CD8-positive, alpha-beta memory T cell (primary cell): ENCODE measurements at regions not wholly inside any gene's neighbourhood (a gene's known extent, or its start where the extent isn't known, plus 50 kb on each side); places are given as distances from the start of the nearest gene placed in this dataset.

Experiments
- CTCF ChIA-PET: fragments of 350-600 bp; sonication (Branson Sonifier 250); formaldehyde crosslinking; loops from one replicate; lab custom pipeline; 2021; ENCODE audit warnings: antibody characterized with exemption; lab: Charles Lee
- POLR2A ChIA-PET: fragments of 350-600 bp; sonication (Branson Sonifier 250); formaldehyde crosslinking; loops from one replicate; lab custom pipeline; 2021; ENCODE audit warnings: antibody characterized with exemption; lab: Charles Lee
- DNase-seq, 5 donors: peaks; one replicate each; pipeline versions ENCODE4 v3.0.0 to v3.0.0-alpha.2; 2020 to 2022; ENCODE audit warnings: mixed read lengths in 1 of 5
- H3K27ac ChIP-seq: one replicate; pipeline ENCODE4 v1.7.0; 2013; ENCODE audit warnings: low read depth, mild to moderate bottlenecking, low read length, moderate library complexity
- H3K27me3 ChIP-seq: 2 replicates; pipeline ENCODE4 v1.7.0; 2013; ENCODE audit warnings: low read length, mild to moderate bottlenecking; ENCODE audit not compliant: insufficient read depth, poor library complexity, severe bottlenecking
- H3K36me3 ChIP-seq: 2 replicates; pipeline ENCODE4 v1.7.0; 2013; ENCODE audit warnings: mild to moderate bottlenecking, low read length, moderate library complexity; ENCODE audit not compliant: insufficient read depth
- H3K4me1 ChIP-seq: 2 replicates; pipeline ENCODE4 v1.7.0; 2013; ENCODE audit warnings: mild to moderate bottlenecking, low read length, moderate library complexity; ENCODE audit not compliant: insufficient read depth
- H3K4me3 ChIP-seq: 2 replicates; pipeline ENCODE4 v1.7.0; 2013; ENCODE audit warnings: mild to moderate bottlenecking, low read length
- H3K9me3 ChIP-seq: 2 replicates; pipeline ENCODE4 v1.7.0; 2013; ENCODE audit warnings: mild to moderate bottlenecking, low read length
- H3K27ac Mint-ChIP-seq, 8 donors: one replicate each; pipeline ENCODE4 v1.8.0; 2020 to 2021; ENCODE audit warnings: mixed read lengths in 8 of 8, mild to moderate bottlenecking in 6 of 8, inconsistent platforms in 3 of 8, moderate library complexity in 3 of 8
- H3K27me3 Mint-ChIP-seq, 2 donors: one replicate each; pipeline ENCODE4 v1.8.0; 2020 to 2021; ENCODE audit warnings: mixed read lengths in 2 of 2, mild to moderate bottlenecking in 1 of 2, moderate library complexity in 1 of 2
- H3K36me3 Mint-ChIP-seq, 3 donors: one replicate each; pipeline ENCODE4 v1.8.0; 2020 to 2021; ENCODE audit warnings: mixed read lengths in 3 of 3, inconsistent platforms in 1 of 3, mild to moderate bottlenecking in 1 of 3
- H3K4me1 Mint-ChIP-seq, 3 donors: one replicate each; pipeline ENCODE4 v1.8.0; 2020 to 2021; ENCODE audit warnings: mixed read lengths in 3 of 3, inconsistent platforms in 1 of 3, mild to moderate bottlenecking in 1 of 3
- H3K4me3 Mint-ChIP-seq, 7 donors: one replicate each; pipeline ENCODE4 v1.8.0; 2020 to 2021; ENCODE audit warnings: mixed read lengths in 7 of 7, mild to moderate bottlenecking in 6 of 7, moderate library complexity in 4 of 7, inconsistent platforms in 2 of 7
- H3K9me3 Mint-ChIP-seq, 5 donors: one replicate each; pipeline ENCODE4 v1.8.0; 2020 to 2022; ENCODE audit warnings: mixed read lengths in 5 of 5, mild to moderate bottlenecking in 3 of 5, moderate library complexity in 2 of 5, inconsistent platforms in 1 of 5

GRCh38 chr5:143938230-143938629 lies 126.3 kb downstream of the HMHB1 start:
- no peaks in the 10 kb centered on the region for H3K4me1 ChIP-seq
- Mint-ChIP-seq H3K4me1 (no peaks in the 10 kb centered on the region), H3K27me3 (peaks cover 2 to 13% of the 10 kb centered on the region in 2 donors), H3K36me3 (peaks cover 0 to 19% (median 0%) of the 10 kb centered on the region in 3 donors), H3K27ac (no peak overlapping the region), H3K9me3 (peaks cover 18 to 34% (median 19%) of the 10 kb centered on the region in 5 donors), H3K4me3 (no peak overlapping the region)
- no peak for DNase-seq
- no peaks in the 10 kb centered on the region for H3K36me3 ChIP-seq
- CTCF ChIA-PET, result no interaction called here
- no peaks in the 10 kb centered on the region for H3K9me3 ChIP-seq
- no peak overlapping the region for H3K27ac ChIP-seq
- POLR2A ChIA-PET, result interaction anchor here (0.5 kb wide), 1 partner anchor 1845 kb away, joined by 3 read pairs; no protein-coding TSS in a partner anchor
- no peaks in the 10 kb centered on the region for H3K27me3 ChIP-seq
- no peak overlapping the region for H3K4me3 ChIP-seq

DNA sequence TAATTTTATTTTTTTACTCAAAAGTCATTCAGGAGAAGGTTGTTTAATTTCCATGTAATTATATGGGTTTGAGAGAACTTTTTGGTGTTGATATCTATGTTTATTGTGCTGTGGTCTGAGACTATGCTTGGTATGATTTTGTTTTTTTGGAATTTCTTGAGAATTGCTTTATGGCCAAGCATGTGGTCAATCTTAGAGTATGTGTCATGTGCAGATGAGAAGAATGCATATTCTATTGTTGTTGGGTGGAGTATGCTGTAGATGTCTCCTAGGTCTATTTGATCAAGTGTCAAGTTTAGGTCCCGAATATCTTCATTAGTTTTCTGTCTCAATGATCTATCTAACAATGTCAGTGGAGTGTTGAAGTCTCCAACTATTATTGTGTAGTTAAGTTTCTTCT lies 134.9 kb downstream of the HMHB1 start:
- no peak for DNase-seq
- H3K9me3 Mint-ChIP-seq, result peaks cover 7 to 29% (median 14%) of the 10 kb centered on the region in 5 donors
- POLR2A ChIA-PET, result no interaction called here

GRCh38 chr5:143947313-143947712 lies 135.4 kb downstream of the HMHB1 start:
- POLR2A ChIA-PET, result no interaction called here
- no peak for DNase-seq
- no peaks in the 10 kb centered on the region for H3K9me3 ChIP-seq
- H3K27ac ChIP-seq, result no peak overlapping the region
- no peaks in the 10 kb centered on the region for H3K27me3 ChIP-seq
- H3K4me1 ChIP-seq, result no peaks in the 10 kb centered on the region
- no peak overlapping the region for H3K4me3 Mint-ChIP-seq
- H3K4me1 Mint-ChIP-seq, result no peaks in the 10 kb centered on the region
- H3K27ac Mint-ChIP-seq, result no peak overlapping the region
- H3K4me3 ChIP-seq, result no peak overlapping the region
- no peaks in the 10 kb centered on the region for H3K36me3 ChIP-seq
- CTCF ChIA-PET, result no interaction called here
- peaks cover 0 to 25% (median 0%) of the 10 kb centered on the region in 3 donors for H3K36me3 Mint-ChIP-seq
- H3K9me3 Mint-ChIP-seq, result peaks cover 7 to 29% (median 14%) of the 10 kb centered on the region in 5 donors
- H3K27me3 Mint-ChIP-seq, result peaks cover 13 to 36% of the 10 kb centered on the region in 2 donors

More for the DNA sequence above, 134.9 kb downstream of the HMHB1 start:
- H3K4me3 ChIP-seq, result no peak overlapping the region
- Mint-ChIP-seq H3K36me3 (peaks cover 0 to 25% (median 0%) of the 10 kb centered on the region in 3 donors), H3K27ac (no peak overlapping the region), H3K27me3 (peaks cover 13 to 32% of the 10 kb centered on the region in 2 donors), H3K4me3 (no peak overlapping the region), H3K4me1 (no peaks in the 10 kb centered on the region)
- no peaks in the 10 kb centered on the region for H3K9me3 ChIP-seq
- no peaks in the 10 kb centered on the region for H3K27me3 ChIP-seq
- CTCF ChIA-PET, result no interaction called here
- H3K36me3 ChIP-seq, result no peaks in the 10 kb centered on the region
- no peaks in the 10 kb centered on the region for H3K4me1 ChIP-seq
- H3K27ac ChIP-seq, result no peak overlapping the region

DNA sequence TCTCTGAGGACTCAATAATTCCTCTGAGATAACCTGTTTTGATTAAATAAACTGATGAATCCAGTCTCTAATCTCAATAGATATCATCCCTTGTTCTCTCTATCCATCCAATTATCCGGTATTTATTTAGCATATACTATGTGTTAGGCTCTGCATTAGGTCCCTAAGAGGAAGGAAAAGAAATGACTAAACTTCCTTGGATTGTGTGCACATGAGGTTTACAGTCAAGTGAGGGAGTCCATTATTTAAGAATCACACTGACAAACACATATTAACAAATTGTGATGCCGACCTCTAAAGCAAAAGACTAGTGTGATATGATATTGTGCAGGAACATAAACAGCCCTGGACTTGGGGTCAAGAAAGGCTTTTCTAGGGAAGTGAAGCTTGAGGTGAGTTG lies 140.8 kb downstream of the HMHB1 start:
- H3K27ac Mint-ChIP-seq, result no peak overlapping the region
- H3K36me3 ChIP-seq, result no peaks in the 10 kb centered on the region
- no peak for DNase-seq
- CTCF ChIA-PET, result no interaction called here
- peaks cover 2 to 8% (median 4%) of the 10 kb centered on the region in 5 donors for H3K9me3 Mint-ChIP-seq
- no peak overlapping the region for H3K27ac ChIP-seq
- H3K27me3 ChIP-seq, result no peaks in the 10 kb centered on the region
- H3K9me3 ChIP-seq, result no peaks in the 10 kb centered on the region
- POLR2A ChIA-PET, result no interaction called here
- H3K4me1 Mint-ChIP-seq, result no peaks in the 10 kb centered on the region
- no peak overlapping the region for H3K4me3 ChIP-seq
- H3K27me3 Mint-ChIP-seq, result peaks cover 9 to 40% of the 10 kb centered on the region in 2 donors
- H3K4me3 Mint-ChIP-seq, result no peak overlapping the region
- H3K36me3 Mint-ChIP-seq, result peaks cover 0 to 12% (median 0%) of the 10 kb centered on the region in 3 donors
- no peaks in the 10 kb centered on the region for H3K4me1 ChIP-seq

DNA sequence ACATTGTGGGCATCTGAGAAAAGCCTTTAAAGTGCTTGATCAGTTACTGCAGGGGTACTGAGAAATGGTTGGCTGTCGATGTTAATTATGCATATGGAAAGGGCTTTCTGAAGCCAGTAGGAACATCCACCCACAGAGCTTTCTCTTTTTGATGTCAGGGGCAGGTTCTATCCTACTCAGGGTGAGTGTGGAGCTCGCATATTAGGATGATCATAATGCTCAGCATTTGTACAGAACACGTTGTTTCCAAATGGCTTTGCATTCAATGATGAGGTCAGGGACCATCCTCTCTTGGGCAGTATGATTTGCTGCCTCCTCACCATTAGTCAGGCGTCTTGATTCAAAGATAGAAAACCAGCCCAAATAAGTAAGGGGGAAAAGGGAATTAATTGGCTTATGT lies 141.9 kb downstream of the HMHB1 start:
- no peaks in the 10 kb centered on the region for H3K27me3 ChIP-seq
- no peak for DNase-seq
- H3K27ac ChIP-seq, result no peak overlapping the region
- Mint-ChIP-seq H3K4me1 (no peaks in the 10 kb centered on the region), H3K27me3 (peaks cover 7 to 44% of the 10 kb centered on the region in 2 donors), H3K9me3 (peaks cover 0 to 7% (median 1%) of the 10 kb centered on the region in 5 donors), H3K4me3 (no peak overlapping the region), H3K36me3 (peaks cover 0 to 9% (median 0%) of the 10 kb centered on the region in 3 donors), H3K27ac (no peak overlapping the region)
- H3K4me1 ChIP-seq, result no peaks in the 10 kb centered on the region
- H3K9me3 ChIP-seq, result no peaks in the 10 kb centered on the region
- ChIA-PET CTCF (interaction anchor here (0.6 kb wide), 1 partner anchor 642 kb away, joined by 3 read pairs; no protein-coding TSS in a partner anchor), POLR2A (no interaction called here)
- H3K4me3 ChIP-seq, result no peak overlapping the region
- H3K36me3 ChIP-seq, result no peaks in the 10 kb centered on the region

GRCh38 chr5:143955141-143955540 lies 143.2 kb downstream of the HMHB1 start:
- POLR2A ChIA-PET, result no interaction called here
- Mint-ChIP-seq H3K4me3 (no peak overlapping the region), H3K27ac (no peak overlapping the region), H3K9me3 (peaks cover 0 to 2% (median 0%) of the 10 kb centered on the region in 5 donors), H3K4me1 (no peaks in the 10 kb centered on the region), H3K27me3 (peaks cover 5 to 32% of the 10 kb centered on the region in 2 donors), H3K36me3 (no peaks in the 10 kb centered on the region)
- no peak for DNase-seq
- H3K4me3 ChIP-seq, result no peak overlapping the region
- no peaks in the 10 kb centered on the region for H3K36me3 ChIP-seq
- H3K9me3 ChIP-seq, result no peaks in the 10 kb centered on the region
- CTCF ChIA-PET, result no interaction called here
- H3K27me3 ChIP-seq, result no peaks in the 10 kb centered on the region
- no peaks in the 10 kb centered on the region for H3K4me1 ChIP-seq
- H3K27ac ChIP-seq, result no peak overlapping the region

DNA sequence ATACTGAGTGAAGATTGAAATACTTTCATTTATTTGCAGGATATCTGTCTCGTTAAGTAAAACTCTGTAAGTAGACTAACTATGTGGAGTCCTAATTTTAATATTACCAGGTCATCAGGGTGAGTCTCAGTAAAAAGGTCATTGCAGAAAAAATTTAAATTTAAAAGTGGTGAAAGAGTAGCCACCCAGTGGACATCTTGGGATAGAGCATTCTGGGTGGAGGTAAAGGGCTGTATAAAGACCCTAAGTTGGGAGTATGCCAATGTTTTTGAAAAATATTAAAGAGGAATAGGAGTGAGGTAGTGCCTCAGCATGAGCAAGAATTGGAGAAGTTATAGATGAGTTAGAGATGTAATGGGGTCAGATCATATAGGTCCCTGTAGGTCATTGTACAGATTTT lies 145.5 kb downstream of the HMHB1 start:
- Histone ChIP-seq H3K27ac (no peak overlapping the region), H3K36me3 (no peaks in the 10 kb centered on the region), H3K9me3 (no peaks in the 10 kb centered on the region), H3K4me1 (no peaks in the 10 kb centered on the region), H3K27me3 (no peaks in the 10 kb centered on the region), H3K4me3 (no peak overlapping the region)
- ChIA-PET CTCF (no interaction called here), POLR2A (no interaction called here)
- Mint-ChIP-seq H3K36me3 (no peaks in the 10 kb centered on the region), H3K9me3 (no peaks in the 10 kb centered on the region), H3K27ac (no peak overlapping the region), H3K4me1 (no peaks in the 10 kb centered on the region), H3K4me3 (no peak overlapping the region), H3K27me3 (peaks cover 4 to 32% of the 10 kb centered on the region in 2 donors)
- no peak for DNase-seq

DNA sequence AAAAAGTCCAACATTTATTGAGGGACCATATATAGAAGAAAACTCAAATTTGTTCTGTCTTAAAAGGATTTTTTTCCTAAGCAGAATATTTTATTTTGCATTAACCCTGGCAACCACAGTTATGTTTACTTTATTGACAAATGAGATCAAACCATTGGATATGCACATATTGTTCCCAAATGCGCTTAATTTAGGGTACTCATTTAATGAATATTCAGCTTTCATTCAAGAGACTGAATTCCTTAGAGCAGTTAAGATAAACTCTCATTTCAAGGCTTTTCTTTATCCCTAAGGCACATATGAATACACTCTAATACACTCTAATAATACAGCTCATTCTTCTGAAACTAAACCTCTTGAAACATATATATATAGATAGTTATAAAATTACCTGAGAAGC lies 150.2 kb downstream of the HMHB1 start:
- no peak overlapping the region for H3K4me3 Mint-ChIP-seq
- CTCF ChIA-PET, result no interaction called here

More for the DNA sequence above, 150.2 kb downstream of the HMHB1 start:
- H3K36me3 Mint-ChIP-seq, result no peaks in the 10 kb centered on the region
- H3K27ac Mint-ChIP-seq, result no peak overlapping the region
- H3K9me3 Mint-ChIP-seq, result no peaks in the 10 kb centered on the region
- no peak for DNase-seq
- Histone ChIP-seq H3K9me3 (no peaks in the 10 kb centered on the region), H3K27me3 (no peaks in the 10 kb centered on the region), H3K4me3 (no peak overlapping the region), H3K36me3 (no peaks in the 10 kb centered on the region), H3K27ac (no peak overlapping the region), H3K4me1 (no peaks in the 10 kb centered on the region)
- H3K27me3 Mint-ChIP-seq, result peaks cover 0 to 18% of the 10 kb centered on the region in 2 donors
- POLR2A ChIA-PET, result no interaction called here
- H3K4me1 Mint-ChIP-seq, result no peaks in the 10 kb centered on the region
